OCI-LY1 (cell line): ENCODE measurements at regions not wholly inside any gene's neighbourhood (a gene's known extent, or its start where the extent isn't known, plus 50 kb on each side); places are given as distances from the start of the nearest gene placed in this dataset.
"Not testable (repeated sequence)": the region's sequence is repeated elsewhere in the genome, so short reads cannot be mapped to it uniquely, and the experiment has no call there.

Source experiments
- H2AFZ ChIP-seq: fragments of 200-600 bp; sonication (generic), shearing (Covaris generic); 2 replicates; pipeline ENCODE4 v1.6.0; 2014; ENCODE audit warnings: antibody characterized with exemption, mild to moderate bottlenecking, low read length
- H3F3A ChIP-seq: fragments of 200-600 bp; sonication (generic), shearing (Covaris generic); 2 replicates; pipeline ENCODE4 v1.6.0; 2014; ENCODE audit warnings: mild to moderate bottlenecking, antibody characterized with exemption, low read length, moderate library complexity; ENCODE audit not compliant: insufficient read depth
- H3K27ac ChIP-seq: fragments of 200-600 bp; sonication (generic); 2 replicates; pipeline ENCODE4 v1.5.1; 2014; ENCODE audit warnings: low read length, mixed run types, mild to moderate bottlenecking, low read depth; ENCODE audit not compliant: poor library complexity, severe bottlenecking
- H3K27me3 ChIP-seq: fragments of 200-600 bp; sonication (generic); 2 replicates; pipeline ENCODE4 v1.6.0; 2014; ENCODE audit warnings: antibody characterized with exemption, mild to moderate bottlenecking, low read length, moderate library complexity; ENCODE audit not compliant: insufficient read depth
- H3K36me3 ChIP-seq: fragments of 200-600 bp; sonication (generic); 2 replicates; pipeline ENCODE4 v1.6.1; 2014; ENCODE audit warnings: mild to moderate bottlenecking, antibody characterized with exemption, low read length, moderate library complexity, mixed read lengths; ENCODE audit not compliant: insufficient read depth
- H3K4me1 ChIP-seq: fragments of 200-600 bp; sonication (generic); 2 replicates; pipeline ENCODE4 v1.5.1; 2014; ENCODE audit warnings: mild to moderate bottlenecking, low read length, moderate library complexity; ENCODE audit not compliant: insufficient read depth, severe bottlenecking
- H3K4me2 ChIP-seq: fragments of 200-600 bp; sonication (generic), shearing (Covaris generic); 2 replicates; pipeline ENCODE4 v1.6.1; 2014; ENCODE audit warnings: low read length
- H3K4me3 ChIP-seq: fragments of 200-600 bp; sonication (generic); 2 replicates; pipeline ENCODE4 v1.5.1; 2014; ENCODE audit warnings: low read length, low read depth, mild to moderate bottlenecking, mixed read lengths; ENCODE audit not compliant: poor library complexity, severe bottlenecking
- H3K79me2 ChIP-seq: fragments of 200-600 bp; shearing (Covaris generic); 2 replicates; pipeline ENCODE4 v1.6.1; 2016; ENCODE audit warnings: mixed run types, low read length, mixed read lengths; ENCODE audit not compliant: insufficient read depth
- H3K9ac ChIP-seq: fragments of 200-600 bp; sonication (generic), shearing (Covaris generic); 2 replicates; pipeline ENCODE4 v1.6.1; 2014; ENCODE audit warnings: mild to moderate bottlenecking, low read length, mixed read lengths
- H3K9me2 ChIP-seq: fragments of 200-600 bp; sonication (generic), shearing (Covaris generic); 2 replicates; pipeline ENCODE4 v1.6.1; 2014; ENCODE audit warnings: low read depth, mild to moderate bottlenecking, low read length, mixed read lengths
- H3K9me3 ChIP-seq: fragments of 200-600 bp; shearing (Covaris generic); 2 replicates; pipeline ENCODE4 v1.6.1; 2014; ENCODE audit warnings: low read length, mixed read lengths
- H4K20me1 ChIP-seq: fragments of 200-600 bp; sonication (generic), shearing (Covaris generic); 2 replicates; pipeline ENCODE4 v1.6.0; 2016; ENCODE audit warnings: mild to moderate bottlenecking, low read length; ENCODE audit not compliant: insufficient read depth
- CTCF ChIP-seq: fragments of 200-600 bp; sonication (generic), shearing (Covaris generic); IDR thresholded peaks from 2 replicates; pipeline ENCODE4 v1.5.1; 2017; ENCODE audit warnings: mild to moderate bottlenecking, antibody characterized with exemption, low read length, moderate library complexity, mixed read lengths
- EZH2 ChIP-seq: fragments of 200-600 bp; sonication (generic), shearing (Covaris generic); IDR thresholded peaks from 2 replicates; pipeline ENCODE4 v1.8.0; 2017; ENCODE audit warnings: borderline replicate concordance, mixed run types, mild to moderate bottlenecking, antibody characterized with exemption, low read length, moderate library complexity, mixed read lengths

GRCh38 chr5:124173386-124173785, 573.1 kb downstream of the ZNF608 start:
- Histone ChIP-seq H3K79me2 (no peaks in the 10 kb centered on the region), H3K4me2 (no peak overlapping the region), H3K27me3 (no peaks in the 10 kb centered on the region), H3K27ac (no peak overlapping the region), H2AFZ (no peak overlapping the region), H3K4me1 (no peaks in the 10 kb centered on the region), H3K4me3 (no peak overlapping the region), H3K9me2 (no peaks in the 10 kb centered on the region), H3K9me3 (peaks cover 24% of the 10 kb centered on the region), H3F3A (no peaks in the 10 kb centered on the region), H3K36me3 (no peaks in the 10 kb centered on the region), H4K20me1 (no peaks in the 10 kb centered on the region), H3K9ac (no peak overlapping the region)
- no peak for TF ChIP-seq CTCF

GRCh38 chr5:124172389-124173003, 573.9 kb downstream of the ZNF608 start:
- peaks cover 21% of the 10 kb centered on the region for H3K9me3 ChIP-seq
- no peaks in the 10 kb centered on the region for H3F3A ChIP-seq
- H3K4me2 ChIP-seq = no peak overlapping the region
- H3K9ac ChIP-seq = no peak overlapping the region
- H3K27me3 ChIP-seq = no peaks in the 10 kb centered on the region
- H4K20me1 ChIP-seq = no peaks in the 10 kb centered on the region
- no peak overlapping the region for H3K4me3 ChIP-seq
- no peaks in the 10 kb centered on the region for H3K4me1 ChIP-seq
- no peaks in the 10 kb centered on the region for H3K79me2 ChIP-seq
- no peak overlapping the region for H3K27ac ChIP-seq
- TF ChIP-seq EZH2 = no peak
- no peak for TF ChIP-seq CTCF
- no peaks in the 10 kb centered on the region for H3K9me2 ChIP-seq
- no peaks in the 10 kb centered on the region for H3K36me3 ChIP-seq
- no peak overlapping the region for H2AFZ ChIP-seq

DNA sequence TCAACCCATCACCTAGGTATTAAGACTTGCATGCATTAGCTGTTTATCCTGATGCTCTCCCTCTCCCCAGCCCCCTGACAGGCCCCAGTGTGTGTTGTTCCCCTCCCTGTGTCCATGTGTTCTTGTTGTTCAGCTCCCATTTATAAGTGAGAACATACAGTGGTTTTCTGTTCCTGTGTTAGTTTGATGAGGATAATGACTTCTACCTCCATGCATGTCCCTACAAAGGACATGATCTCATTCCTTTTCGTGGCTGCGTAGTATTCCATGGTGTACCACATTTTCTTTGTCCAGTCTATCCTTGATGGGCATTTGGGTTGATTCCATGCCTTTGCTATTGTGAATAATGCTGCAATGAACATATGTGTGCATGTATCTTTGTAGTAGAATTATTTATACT, 578.3 kb downstream of the ZNF608 start:
- not testable (repeated sequence) for H3F3A ChIP-seq, H3K79me2 ChIP-seq, H3K9me2 ChIP-seq, H3K4me2 ChIP-seq, H3K4me1 ChIP-seq, H4K20me1 ChIP-seq, H3K4me3 ChIP-seq, H3K9ac ChIP-seq, H3K27me3 ChIP-seq, H3K27ac ChIP-seq, H2AFZ ChIP-seq, H3K36me3 ChIP-seq
- H3K9me3 ChIP-seq = peaks cover 17% of the 10 kb centered on the region
